Caco-2 (cell line): ENCODE measurements at regions not wholly inside any gene's neighbourhood (a gene's known extent, or its start where the extent isn't known, plus 50 kb on each side); places are given as distances from the start of the nearest gene placed in this dataset.

Source experiments
- BruUV-seq: library from RNA; stranded (reverse); fragments of 400-500 nt; replicated peaks from 2 replicates; lab custom pipeline; 2021; lab: Mats Ljungman, UMichigan
- CTCF ChIA-PET: fragments of 300-600 bp; sonication (Branson Sonifier 250); formaldehyde crosslinking; loops from one replicate; lab custom pipeline; 2022; ENCODE audit warnings: antibody characterized with exemption; lab: Charles Lee
- POLR2A ChIA-PET: fragments of 300-600 bp; sonication (Branson Sonifier 250); formaldehyde crosslinking; loops from one replicate; lab custom pipeline; 2022; ENCODE audit warnings: antibody characterized with exemption; lab: Charles Lee
- DNase-seq, 2 experiments: peaks; one replicate each; pipeline versions ENCODE4 v3.0.0 to v3.0.0-alpha.2; 2020 to 2022
- H3K27me3 ChIP-seq: replicated peaks from 2 replicates; pipeline ENCODE4 v1.6.0; 2011; ENCODE audit warnings: low read length; ENCODE audit not compliant: control insufficient read depth, insufficient read depth
- H3K36me3 ChIP-seq: 2 replicates; pipeline ENCODE4 v1.5.1; 2011; ENCODE audit warnings: low read length; ENCODE audit not compliant: control insufficient read depth, insufficient read depth
- H3K4me1 ChIP-seq: fragments of 250-450 bp; sonication (Bioruptor Pico); 2 replicates; pipeline ENCODE4 v1.5.1; 2020; ENCODE audit warnings: mild to moderate bottlenecking
- H3K4me3 ChIP-seq: 2 replicates; pipeline ENCODE4 v1.5.1; 2011; ENCODE audit warnings: low read depth, mild to moderate bottlenecking, control low read depth, low read length
- H3K9me3 ChIP-seq: fragments of 250-450 bp; sonication (Bioruptor Pico); 2 replicates; pipeline ENCODE4 v1.5.1; 2020; ENCODE audit warnings: mild to moderate bottlenecking, moderate library complexity
- H3K27ac Mint-ChIP-seq: one replicate; pipeline ENCODE4 v1.8.0; 2022; ENCODE audit warnings: mixed read lengths; ENCODE audit not compliant: unreplicated experiment
- H3K27me3 Mint-ChIP-seq: one replicate; pipeline ENCODE4 v1.8.0; 2022; ENCODE audit warnings: mixed read lengths; ENCODE audit not compliant: insufficient read depth, unreplicated experiment
- H3K36me3 Mint-ChIP-seq: one replicate; pipeline ENCODE4 v1.8.0; 2022; ENCODE audit warnings: mild to moderate bottlenecking, mixed read lengths; ENCODE audit not compliant: insufficient read depth, unreplicated experiment
- H3K4me1 Mint-ChIP-seq: one replicate; pipeline ENCODE4 v1.8.0; 2022; ENCODE audit warnings: low read depth, mixed read lengths; ENCODE audit not compliant: unreplicated experiment
- H3K4me3 Mint-ChIP-seq: one replicate; pipeline ENCODE4 v1.8.0; 2022; ENCODE audit warnings: mild to moderate bottlenecking, moderate library complexity, mixed read lengths; ENCODE audit not compliant: unreplicated experiment
- H3K9me3 Mint-ChIP-seq: one replicate; pipeline ENCODE4 v1.8.0; 2022; ENCODE audit warnings: mixed read lengths; ENCODE audit not compliant: unreplicated experiment
- CTCF ChIP-seq, 2 experiments: fragments of 200-600 bp in 1 of 2; IDR thresholded peaks; 1 replicate in 1 of 2; 2 replicates in 1 of 2; pipeline versions ENCODE4 v1.5.1 to v1.8.0; 2011 to 2022; ENCODE audit warnings: antibody characterized with exemption in 1 of 2, control low read depth in 1 of 2, inconsistent platforms in 1 of 2, low read depth in 1 of 2, low read length in 1 of 2, mild to moderate bottlenecking in 1 of 2, moderate library complexity in 1 of 2; ENCODE audit not compliant: insufficient read depth in 1 of 2, severe bottlenecking in 1 of 2, unreplicated experiment in 1 of 2
- intact Hi-C: fragments of 100-400 bp; cut with micrococcal nuclease; formaldehyde crosslinking; loops from one replicate; pipeline ENCODE4 v1.10.0; 2022; ENCODE audit not compliant: unreplicated experiment

- TF ChIP-seq CTCF (IDR thresholded peaks at IDR 0.05; ENCODE audit: insufficient read depth in 1 of 2, low read depth in 1 of 2, low read length in 1 of 2, severe bottlenecking in 1 of 2, unreplicated experiment in 1 of 2), result no peak
- Histone ChIP-seq H3K9me3 (no peaks in the 10 kb centered on the region), H3K27me3 (no peaks in the 10 kb centered on the region), H3K4me1 (no peaks in the 10 kb centered on the region), H3K36me3 (no peaks in the 10 kb centered on the region), H3K4me3 (no peak overlapping the region)
- Mint-ChIP-seq H3K9me3 (no peaks in the 10 kb centered on the region), H3K27me3 (peaks cover 9% of the 10 kb centered on the region), H3K36me3 (no peaks in the 10 kb centered on the region), H3K4me3 (no peak overlapping the region), H3K27ac (no peak overlapping the region), H3K4me1 (no peaks in the 10 kb centered on the region)
- ChIA-PET POLR2A (no interaction called here), CTCF (no interaction called here)
- intact Hi-C loops, result no loop called here
- DNase-seq, result no peak
- no TSS peak for BruUV-seq
These were observed 206.8 kb upstream of the FOXD3 start for GRCh38 chr1:63115527-63115926.

- Histone ChIP-seq H3K36me3 (no peaks in the 10 kb centered on the region), H3K27me3 (no peaks in the 10 kb centered on the region), H3K9me3 (no peaks in the 10 kb centered on the region), H3K4me3 (no peak overlapping the region), H3K4me1 (no peaks in the 10 kb centered on the region)
- H3K27ac Mint-ChIP-seq, result no peak overlapping the region
- no peak for DNase-seq
- H3K4me1 Mint-ChIP-seq, result no peaks in the 10 kb centered on the region
- H3K4me3 Mint-ChIP-seq, result no peak overlapping the region
- peaks cover 9% of the 10 kb centered on the region for H3K27me3 Mint-ChIP-seq
- no TSS peak for BruUV-seq
- ChIA-PET POLR2A (no interaction called here), CTCF (no interaction called here)
- TF ChIP-seq CTCF (IDR thresholded peaks at IDR 0.05; ENCODE audit: insufficient read depth in 1 of 2, low read depth in 1 of 2, low read length in 1 of 2, severe bottlenecking in 1 of 2, unreplicated experiment in 1 of 2), result no peak
- no peaks in the 10 kb centered on the region for H3K9me3 Mint-ChIP-seq
- H3K36me3 Mint-ChIP-seq, result no peaks in the 10 kb centered on the region
- intact Hi-C loops, result no loop called here
These were observed 206.4 kb upstream of the FOXD3 start for GRCh38 chr1:63116016-63116415.

GRCh38 chr1:63119575-63120155, 202.7 kb upstream of the FOXD3 start:
- no peaks in the 10 kb centered on the region for H3K4me1 Mint-ChIP-seq

More at GRCh38 chr1:63119575-63120155, 202.7 kb upstream of the FOXD3 start:
- DNase-seq, result no peak
- no TSS peak for BruUV-seq
- ChIA-PET CTCF (no interaction called here), POLR2A (no interaction called here)
- no peak for TF ChIP-seq CTCF (IDR thresholded peaks at IDR 0.05; ENCODE audit: insufficient read depth in 1 of 2, low read depth in 1 of 2, low read length in 1 of 2, severe bottlenecking in 1 of 2, unreplicated experiment in 1 of 2)
- no peaks in the 10 kb centered on the region for H3K36me3 Mint-ChIP-seq
- no peak overlapping the region for H3K4me3 Mint-ChIP-seq
- no peaks in the 10 kb centered on the region for H3K36me3 ChIP-seq
- no peaks in the 10 kb centered on the region for H3K9me3 ChIP-seq
- no peaks in the 10 kb centered on the region for H3K4me1 ChIP-seq
- no peak overlapping the region for H3K4me3 ChIP-seq
- no peaks in the 10 kb centered on the region for H3K27me3 ChIP-seq
- H3K27me3 Mint-ChIP-seq, result peaks cover 17% of the 10 kb centered on the region
- H3K27ac Mint-ChIP-seq, result no peak overlapping the region
- intact Hi-C loops, result no loop called here
- H3K9me3 Mint-ChIP-seq, result no peaks in the 10 kb centered on the region
